GM19099 (cell line): ENCODE measurements at regions not wholly inside any gene's neighbourhood (a gene's known extent, or its start where the extent isn't known, plus 50 kb on each side); places are given as distances from the start of the nearest gene placed in this dataset.

Experiments
- POLR2A ChIP-seq: IDR thresholded peaks from 3 replicates; pipeline ENCODE4 v1.6.1; 2011; ENCODE audit warnings: low read depth; ENCODE audit not compliant: insufficient read length; ENCODE audit errors: extremely low read depth

DNA sequence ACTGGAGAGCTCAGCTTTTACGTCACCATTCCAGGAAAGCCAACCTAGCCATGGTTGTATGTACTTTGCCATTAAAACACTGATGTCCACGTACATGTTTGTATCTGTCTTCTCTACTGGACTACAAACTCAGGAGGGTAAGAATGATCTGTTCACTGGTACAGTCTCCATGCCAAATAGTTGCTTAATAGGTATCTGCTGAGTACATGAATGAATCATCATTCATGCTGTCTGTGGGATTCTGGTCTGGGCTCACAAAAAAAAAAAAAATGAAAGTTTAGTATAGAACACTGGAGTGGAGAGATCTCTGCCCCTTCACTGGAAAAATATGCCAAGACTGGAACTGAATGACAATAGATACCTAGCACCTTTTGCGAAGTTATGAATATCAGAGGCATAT lies 102.6 kb upstream of the ITGA4 start:
- TF ChIP-seq POLR2A = no peak

DNA sequence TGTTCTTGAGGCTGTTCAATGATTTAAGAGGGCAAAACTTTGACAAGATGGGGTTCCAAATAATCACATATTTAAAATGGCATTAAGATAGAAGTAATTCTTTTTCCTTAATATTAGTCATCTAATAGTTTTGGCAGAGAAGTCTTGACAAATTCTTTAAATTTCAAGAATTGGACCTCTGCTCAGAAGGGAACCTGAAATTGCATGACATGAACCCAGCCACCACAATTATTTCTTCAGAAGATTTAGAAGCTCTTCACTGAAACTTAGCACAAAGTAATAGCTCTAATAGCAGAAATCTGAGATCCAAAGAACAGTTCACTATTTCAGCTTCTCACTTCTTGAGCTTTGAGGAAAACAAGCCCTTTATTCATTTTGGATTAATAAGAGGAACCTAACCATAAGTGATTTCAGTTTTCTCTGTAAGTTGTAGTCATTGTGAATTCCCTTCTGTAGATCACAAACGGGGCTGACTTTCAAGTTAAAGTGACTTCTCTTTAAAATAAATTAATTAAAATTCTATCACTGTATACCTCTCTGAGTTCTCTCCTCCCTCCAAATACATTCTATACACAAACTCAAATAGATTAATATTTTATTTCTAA lies 100.6 kb upstream of the ITGA4 start:
- no peak for TF ChIP-seq POLR2A

DNA sequence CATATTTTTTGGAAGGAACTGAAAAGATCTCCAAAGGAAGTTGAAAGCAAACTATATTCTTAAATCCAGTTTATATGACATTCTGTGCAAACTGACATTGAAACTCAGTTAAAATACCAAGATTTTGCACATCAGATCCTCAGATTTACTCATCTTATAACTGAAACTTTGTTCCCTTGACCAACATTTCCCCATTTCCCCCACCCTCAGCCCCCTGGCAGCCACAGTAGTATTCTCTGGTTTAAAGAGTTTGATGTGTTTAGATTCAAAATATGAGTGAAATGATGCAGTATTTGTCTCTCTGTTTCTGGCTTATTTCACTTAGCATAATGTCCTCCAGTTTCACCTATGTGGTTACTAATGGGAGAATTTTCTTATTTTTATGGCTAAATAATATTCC lies 99.2 kb upstream of the ITGA4 start:
- TF ChIP-seq POLR2A = no peak

DNA sequence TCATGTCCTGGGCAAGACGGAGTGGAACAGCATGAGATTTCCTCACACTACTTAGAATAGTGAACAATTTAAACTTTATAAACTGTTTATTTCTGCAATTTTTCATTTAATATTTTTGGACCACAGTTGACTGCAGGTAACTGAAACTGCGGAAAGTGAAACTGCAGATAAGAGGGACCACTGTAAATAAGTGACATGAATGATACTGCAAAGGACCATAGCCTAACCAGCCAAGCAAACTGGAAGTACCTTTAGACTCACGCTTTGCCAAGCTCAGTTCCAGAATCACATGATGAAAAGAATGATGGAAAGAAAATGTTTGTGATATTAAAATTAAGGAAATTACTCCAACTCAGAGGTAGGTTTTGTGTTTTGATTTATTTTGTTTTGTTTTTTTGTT lies 94.6 kb upstream of the ITGA4 start:
- no peak for TF ChIP-seq POLR2A

DNA sequence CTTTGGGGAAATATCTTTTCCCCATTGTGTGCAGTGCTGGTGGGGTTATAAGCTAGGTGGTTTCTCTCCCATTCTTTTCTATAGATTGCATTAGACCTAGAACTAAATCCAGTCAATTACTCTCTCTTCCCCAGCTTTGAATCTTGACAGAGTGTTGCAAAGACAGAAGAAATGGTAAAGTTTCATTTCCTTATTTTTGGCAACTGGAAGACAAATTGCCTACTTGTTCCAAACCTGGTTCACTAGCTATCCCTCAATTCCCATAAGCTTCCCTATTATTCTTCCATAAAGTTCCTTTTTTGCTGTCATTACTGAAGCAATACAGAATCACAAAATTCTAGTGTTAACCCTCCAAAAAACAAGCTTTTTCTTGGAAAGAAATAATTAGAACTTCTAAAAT lies 94.0 kb upstream of the ITGA4 start:
- no peak for TF ChIP-seq POLR2A

DNA sequence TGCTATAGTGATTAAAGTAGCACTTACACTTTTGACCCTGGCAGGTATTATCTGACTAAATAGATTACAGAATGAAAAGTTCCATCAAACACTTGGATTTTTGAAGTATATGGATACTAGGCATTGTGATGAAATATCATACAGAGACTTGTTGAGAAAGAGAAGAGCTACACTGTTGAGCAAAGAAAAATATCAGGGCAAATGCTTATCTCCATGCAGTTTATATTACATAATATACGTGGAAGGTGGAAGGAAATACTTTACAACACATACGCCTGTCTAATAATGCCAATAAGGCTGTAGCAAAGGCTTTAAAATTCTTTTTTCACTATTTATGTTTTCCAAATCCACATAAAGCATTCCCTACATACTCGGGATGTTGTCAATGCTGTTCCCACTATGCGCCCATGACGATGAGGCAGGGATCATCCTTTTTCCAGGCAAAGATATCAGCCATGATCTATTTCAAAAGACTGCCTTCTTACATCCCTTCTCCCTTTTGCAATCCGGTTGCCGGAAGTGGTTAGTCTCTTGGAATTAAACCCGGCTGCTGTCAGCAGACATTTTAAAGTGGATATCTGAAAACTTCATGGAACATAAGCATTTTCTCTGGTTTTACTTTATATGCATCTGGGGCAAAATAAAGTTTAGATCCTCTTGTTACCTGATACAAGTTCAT lies 92.6 kb upstream of the ITGA4 start:
- TF ChIP-seq POLR2A = no peak

DNA sequence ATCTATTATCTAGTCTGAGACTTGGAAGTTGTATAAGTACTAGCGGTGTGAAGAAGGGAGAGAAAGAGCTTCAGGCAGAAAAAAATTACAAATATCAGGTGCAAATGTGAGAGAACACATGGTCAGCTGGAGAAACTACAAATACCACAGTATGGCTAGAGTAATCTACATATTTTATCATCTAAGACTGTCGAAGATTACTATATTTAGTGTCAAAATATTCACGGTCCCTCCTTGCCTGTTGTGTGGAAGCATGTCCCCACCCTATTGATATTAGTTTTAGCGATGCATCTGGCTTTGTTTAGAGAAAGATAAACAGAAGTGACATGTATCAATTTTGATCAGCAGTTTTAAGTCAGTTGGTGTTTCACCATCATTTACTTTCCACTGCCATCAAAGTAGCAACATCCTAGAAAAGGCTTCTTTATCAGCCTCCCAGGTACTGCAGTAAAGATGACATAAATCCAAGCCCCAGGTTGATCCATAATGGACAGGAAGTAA lies 90.5 kb upstream of the ITGA4 start:
- TF ChIP-seq POLR2A = no peak

DNA sequence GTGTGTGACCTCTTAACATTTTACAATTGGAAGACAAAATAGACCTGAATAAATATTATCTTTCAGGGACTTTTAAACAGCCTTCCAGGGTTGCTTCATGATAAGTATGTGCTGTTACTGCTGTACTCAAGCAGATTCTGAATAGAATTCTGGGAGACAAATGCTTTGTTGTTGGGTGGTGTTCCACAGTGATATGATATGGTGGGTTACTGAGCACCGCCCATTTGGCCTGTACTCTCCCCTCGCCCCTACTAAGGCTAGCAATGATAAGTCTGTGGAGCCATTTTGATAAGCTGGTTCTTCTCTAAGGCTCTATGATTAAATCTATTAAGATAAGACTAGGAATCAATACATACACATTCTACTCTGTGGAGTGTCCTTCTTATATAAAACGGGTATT lies 89.8 kb upstream of the ITGA4 start:
- no peak for TF ChIP-seq POLR2A

DNA sequence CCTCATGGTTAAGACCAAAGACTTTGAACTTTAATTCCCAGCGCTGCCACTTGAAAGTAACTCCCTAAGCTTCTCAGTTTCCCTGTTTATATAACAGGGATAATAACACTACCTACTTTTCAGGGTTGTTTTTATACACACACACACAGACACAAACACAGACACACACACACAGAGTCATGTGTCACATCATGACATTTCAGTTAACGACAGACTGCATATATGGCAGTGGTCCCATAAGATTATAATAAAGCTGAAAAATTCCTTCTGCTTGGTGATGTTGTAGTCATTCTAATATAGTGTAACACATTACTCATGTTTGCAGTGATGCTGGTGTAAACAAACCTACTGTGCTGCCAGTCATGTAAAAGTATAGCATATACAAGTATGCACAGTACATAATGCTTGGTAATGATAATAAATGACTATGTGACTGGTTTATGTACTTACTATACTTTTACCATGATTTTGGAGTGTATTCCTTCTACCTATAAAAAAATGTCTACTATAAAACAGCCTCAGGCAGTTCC lies 89.2 kb upstream of the ITGA4 start:
- TF ChIP-seq POLR2A = no peak

DNA sequence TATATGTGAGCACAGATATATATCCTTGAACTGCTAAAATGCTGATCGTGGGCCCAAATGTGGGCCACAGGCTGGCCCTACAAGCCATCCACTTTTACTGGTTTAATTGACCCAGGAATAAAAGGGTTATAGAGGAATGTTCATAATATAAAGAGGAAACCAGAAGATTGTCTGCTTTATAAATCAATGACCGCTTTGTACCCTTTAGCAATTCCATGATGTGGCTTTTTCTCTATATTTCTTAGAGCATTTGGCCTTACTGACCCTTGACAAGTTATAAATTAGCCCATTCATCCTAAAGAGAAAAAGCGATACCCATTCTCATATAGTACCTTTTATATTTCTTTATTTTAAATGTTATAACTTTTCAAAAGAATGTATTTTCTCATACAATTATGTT lies 87.1 kb upstream of the ITGA4 start:
- TF ChIP-seq POLR2A = no peak

DNA sequence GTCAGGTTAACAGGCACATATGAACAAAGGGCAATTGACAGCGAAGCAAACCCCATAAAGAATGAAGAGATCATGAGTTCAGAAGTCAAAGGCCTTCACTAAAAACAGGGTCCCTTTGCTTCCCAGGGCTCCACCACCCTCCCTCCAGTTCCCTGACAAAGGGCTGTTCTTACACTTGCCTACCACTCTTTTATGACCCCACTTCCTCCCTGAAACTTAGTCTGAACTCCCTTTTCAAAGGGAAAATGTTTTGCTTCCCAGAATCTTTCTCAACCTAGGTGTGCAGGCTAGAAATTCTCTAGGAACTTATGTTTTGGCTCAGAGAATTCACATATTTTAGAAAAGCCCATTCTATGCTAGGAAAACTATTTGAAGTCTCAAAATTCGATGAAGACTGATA lies 86.0 kb upstream of the ITGA4 start:
- TF ChIP-seq POLR2A = no peak

DNA sequence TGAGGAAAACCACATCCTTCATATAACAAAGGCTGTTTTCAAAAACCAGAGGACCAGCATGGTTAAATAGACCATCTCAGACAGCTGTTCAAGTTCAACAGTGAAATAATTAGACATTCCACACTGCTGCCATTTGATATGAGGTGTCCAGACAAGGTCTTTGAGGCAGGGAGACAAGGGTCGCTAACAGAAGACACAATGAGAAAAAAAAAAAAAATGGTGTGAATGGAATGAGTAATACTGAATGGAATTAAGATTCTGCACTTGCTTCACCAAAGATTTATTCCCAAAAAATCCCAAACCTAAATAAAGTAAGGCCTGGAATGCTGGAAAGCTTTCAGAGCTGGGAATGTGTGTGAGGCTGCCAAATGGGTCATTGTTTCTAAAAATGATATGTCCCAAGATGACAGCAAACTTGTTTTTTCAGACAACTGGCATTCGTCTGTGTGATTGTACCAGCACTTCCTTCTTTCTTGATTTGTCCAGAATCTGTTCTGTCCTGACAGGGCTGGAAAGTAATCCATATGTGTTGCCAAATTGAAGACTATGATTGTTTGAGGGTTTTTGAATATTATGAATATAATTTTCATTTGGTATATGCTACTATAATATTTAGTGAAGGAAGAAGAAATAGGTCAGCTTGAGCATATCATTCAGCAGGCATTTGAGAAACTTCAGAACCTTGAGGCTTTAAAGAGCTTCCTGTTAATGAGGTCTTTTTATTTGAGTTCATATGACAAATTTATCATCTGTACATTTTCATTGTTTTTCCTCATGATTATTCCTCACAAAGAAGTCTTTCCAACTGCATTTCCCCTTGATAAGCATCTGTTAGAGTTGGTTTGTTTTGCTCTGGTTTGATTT lies 85.2 kb upstream of the ITGA4 start:
- TF ChIP-seq POLR2A = no peak

DNA sequence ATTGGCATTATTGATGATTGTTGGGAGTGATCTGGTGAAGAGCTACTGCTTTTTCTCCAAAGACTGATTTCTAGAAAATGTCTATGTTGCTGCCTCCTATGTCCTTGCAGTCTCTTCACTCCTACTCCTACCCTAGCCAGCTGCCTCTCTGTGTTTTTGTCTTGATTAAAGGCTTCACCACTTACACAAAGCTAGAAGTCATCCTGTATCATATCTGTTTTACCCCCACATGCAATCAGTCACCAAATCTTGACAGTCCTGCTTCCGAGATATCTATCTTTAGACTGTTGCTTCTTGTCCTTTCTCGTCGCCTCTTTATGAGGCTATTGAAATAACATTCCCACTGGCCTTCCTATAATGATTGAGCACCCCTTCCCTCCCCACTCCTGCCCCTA lies 84.5 kb upstream of the ITGA4 start:
- TF ChIP-seq POLR2A = no peak

DNA sequence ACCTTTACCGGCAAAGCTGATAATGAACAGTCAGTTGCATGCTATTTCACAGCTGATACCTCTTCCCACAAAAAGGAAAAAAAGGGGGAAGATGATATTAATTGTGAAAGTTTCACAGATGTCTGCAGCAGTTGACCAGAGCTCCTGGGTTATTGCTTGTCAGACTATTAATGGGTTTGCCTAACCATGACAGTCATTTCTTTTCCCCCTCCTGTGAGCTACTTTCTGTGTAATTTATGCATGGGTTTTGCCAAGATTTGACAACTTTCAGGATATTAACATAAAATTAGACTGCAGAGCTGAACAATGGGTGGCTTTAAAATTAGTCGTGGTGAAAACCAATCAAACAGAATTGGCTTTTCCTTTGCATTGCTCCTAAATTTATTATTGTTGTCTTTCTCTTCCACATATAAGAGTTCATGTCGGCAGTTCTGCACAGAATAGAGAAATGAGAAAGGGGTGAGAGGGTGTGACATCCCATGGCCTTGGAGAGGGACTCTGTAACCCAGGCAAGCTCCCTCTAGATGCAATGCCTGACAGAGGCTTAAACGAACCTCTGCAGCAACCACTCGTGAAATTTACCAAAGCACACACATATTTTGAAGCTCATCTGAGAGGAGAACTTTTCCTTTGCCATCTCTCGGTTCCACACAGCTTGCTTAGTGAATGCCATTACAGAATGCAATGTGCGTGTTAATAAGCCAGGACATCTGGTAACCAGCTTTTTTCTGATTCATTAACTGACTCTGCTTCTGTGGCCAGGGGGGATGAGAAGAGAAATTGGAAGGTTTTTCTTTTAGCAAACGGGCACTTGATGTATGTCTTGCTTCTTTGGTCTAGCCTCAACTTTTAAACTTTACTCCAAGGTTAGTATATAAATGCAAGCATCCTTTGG lies 82.2 kb upstream of the ITGA4 start:
- TF ChIP-seq POLR2A = no peak

DNA sequence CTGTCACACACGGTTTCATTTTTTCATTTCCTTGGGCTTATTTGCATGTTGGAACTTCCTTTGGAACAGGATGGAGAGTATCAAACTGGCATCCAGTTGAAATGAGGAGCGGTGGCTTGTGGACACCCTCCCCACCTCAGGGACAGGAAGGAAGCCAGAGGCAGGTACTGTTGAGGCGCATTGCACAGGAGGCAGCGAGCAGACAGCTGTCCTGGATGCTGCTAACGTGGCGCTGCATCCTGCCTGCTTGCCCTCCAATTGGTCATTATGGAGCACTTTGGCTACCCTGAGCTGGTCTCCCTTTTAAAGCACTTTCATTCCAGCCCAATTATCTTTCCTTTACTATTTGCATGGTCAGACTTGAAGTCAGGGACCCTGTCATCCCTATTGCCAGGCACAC lies 80.7 kb upstream of the ITGA4 start:
- TF ChIP-seq POLR2A = no peak
